ENCODE measurements at regions not wholly inside any gene's neighbourhood (a gene's known extent, or its start where the extent isn't known, plus 50 kb on each side); places are given as distances from the start of the nearest gene placed in this dataset.
"Not testable (repeated sequence)": the region's sequence is repeated elsewhere in the genome, so short reads cannot be mapped to it uniquely, and the experiment has no call there.

DNA sequence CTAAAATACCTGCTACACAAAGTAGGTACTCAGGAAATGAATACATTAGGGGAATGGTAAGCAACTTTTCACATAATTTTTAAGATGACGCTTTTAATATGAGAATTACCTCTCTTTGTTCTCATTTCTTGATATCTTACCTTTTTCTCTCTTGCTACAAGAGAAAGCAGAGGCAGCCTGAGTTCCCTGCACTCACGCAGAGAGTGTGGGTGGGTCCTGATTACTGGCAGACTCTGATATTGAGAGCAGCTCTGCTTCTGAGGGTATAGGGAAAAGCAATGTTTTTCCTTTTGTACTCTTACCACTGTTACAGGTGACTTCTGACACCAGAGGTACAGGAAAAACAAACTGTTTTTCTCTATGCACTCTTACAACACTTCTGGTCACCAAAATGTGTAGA, 420.2 kb upstream of the TMTC1 start:
- DNase-seq (ENCODE audit: low spot score) = no peak

DNA sequence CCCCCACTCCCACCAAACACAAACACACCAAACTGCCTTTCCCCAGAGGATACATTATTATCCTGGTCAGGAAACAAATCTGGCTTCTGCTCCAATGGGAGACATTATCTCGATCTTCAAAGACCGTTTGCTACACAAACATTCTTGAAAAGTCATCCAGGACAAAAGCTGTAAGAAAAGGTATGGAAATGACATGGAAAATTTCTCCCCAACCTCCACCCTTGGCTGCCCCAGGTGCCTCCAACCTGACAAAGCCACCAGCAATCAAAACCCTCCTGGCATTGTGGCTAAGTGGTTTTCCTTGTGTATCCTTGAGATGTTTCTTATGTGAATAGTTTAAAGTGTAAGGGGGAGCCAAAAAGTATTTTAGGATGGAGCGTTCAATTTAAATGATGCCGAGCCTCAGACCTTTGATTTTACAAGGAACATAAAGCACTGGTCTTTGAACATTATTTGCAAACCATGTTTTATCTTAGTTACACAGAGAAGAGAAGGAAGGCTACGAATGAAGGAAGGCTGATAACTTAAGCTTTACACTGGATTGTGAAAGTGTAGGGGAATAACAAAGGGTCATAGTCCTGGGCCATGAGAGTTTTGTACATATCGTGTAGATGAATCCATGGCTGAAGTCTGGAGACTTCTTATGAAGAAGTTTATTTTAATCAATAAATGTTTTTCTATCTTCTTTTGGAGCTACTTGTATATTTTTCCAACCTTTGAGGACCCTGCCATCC, 418.9 kb upstream of the TMTC1 start:
- DNase-seq (ENCODE audit: low spot score) = no peak

DNA sequence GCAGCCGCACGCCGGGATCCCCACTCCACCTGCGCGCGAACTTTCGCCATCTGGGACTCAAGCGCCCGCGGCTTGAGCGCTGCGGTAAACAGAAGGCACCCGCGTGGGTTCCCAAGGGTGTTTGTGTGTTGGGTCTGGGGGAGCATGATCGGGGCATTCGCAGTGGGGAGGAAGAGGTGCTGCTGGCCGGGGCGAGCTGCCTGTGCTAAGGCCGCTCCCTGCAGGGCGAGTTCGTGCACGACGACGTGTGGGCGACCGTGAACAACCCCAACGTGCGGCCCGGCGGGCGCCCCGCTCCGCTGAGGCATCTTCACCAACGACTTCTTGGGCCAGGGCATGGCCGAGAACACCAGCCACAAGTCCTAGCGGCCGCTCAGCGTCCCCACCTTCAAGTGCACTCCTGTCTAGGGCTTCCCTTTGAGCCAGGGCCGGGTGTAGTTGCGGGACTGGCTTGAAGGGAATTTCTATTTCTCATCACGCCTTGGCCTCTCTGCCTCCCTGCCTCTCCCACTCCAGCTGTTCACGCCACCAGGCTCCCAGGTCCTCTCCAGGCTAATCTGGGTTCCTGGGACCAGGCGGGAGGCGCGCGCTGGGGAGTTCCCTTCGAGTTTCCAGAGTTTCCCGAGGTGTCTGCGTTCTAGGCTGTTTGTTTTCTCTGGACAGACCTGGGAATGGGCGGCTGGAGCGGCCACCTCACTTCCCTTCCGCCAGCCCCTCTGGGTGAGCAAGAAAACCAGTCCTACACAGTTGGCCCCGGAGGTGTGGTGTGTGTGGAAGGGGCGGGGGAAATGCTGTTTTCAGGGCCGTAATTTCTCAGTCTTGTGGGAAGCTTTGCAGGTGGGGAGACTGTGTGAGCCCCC, 417.8 kb upstream of the TMTC1 start:
- no peak for DNase-seq (ENCODE audit: low spot score)

DNA sequence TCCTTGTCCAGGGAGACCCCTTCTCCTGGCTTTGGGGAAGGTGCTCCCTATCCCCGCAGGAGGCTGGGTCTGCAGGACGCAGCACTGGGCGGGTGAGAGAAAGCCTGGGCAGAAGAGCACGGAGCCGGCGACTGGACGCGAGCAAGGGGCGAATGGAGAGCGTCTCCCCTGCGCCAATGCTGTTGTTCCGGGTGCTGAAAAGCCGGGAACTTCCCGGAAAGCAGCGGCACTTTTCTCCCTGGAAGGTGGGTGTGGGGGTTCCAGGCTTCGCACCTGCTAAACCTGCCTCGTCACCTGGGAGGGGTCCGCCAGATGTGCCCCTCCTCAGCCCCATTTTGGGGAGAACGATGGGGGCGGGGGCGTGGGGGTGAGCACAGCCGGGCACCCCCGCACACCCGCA, 417.1 kb upstream of the TMTC1 start:
- no peak for DNase-seq (ENCODE audit: low spot score)

DNA sequence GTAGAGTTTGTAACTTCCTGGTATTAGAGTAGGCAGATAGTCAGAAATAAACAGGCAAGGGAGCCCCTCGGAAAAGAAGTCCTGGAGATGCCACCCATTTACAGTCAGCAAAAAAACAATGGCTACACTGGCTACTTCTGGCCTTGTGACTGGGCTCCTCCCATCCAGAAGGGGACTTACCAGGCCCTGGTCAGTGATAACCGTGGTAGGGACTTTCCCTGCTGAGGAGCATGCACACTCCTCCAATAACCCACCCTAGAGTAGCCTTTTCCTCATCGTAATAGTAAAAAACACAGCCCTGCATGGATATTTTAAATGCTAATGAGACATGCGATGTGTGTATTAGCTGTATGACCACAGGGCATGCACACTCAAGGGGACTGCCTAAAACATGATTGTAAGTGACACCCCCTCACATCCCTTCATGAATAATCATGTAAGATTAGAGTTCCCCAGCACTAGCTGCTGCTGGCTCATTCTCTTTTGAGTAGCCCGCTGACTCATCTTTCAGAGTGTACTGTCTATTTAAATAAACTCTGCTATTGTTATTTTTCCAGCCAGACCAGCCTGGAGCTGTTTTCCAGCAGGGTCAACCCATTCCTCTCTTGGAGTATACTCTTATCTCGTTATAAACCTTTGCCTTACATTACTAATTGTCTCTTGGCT, 413.8 kb upstream of the TMTC1 start:
- DNase-seq (ENCODE audit: low spot score) = no peak

DNA sequence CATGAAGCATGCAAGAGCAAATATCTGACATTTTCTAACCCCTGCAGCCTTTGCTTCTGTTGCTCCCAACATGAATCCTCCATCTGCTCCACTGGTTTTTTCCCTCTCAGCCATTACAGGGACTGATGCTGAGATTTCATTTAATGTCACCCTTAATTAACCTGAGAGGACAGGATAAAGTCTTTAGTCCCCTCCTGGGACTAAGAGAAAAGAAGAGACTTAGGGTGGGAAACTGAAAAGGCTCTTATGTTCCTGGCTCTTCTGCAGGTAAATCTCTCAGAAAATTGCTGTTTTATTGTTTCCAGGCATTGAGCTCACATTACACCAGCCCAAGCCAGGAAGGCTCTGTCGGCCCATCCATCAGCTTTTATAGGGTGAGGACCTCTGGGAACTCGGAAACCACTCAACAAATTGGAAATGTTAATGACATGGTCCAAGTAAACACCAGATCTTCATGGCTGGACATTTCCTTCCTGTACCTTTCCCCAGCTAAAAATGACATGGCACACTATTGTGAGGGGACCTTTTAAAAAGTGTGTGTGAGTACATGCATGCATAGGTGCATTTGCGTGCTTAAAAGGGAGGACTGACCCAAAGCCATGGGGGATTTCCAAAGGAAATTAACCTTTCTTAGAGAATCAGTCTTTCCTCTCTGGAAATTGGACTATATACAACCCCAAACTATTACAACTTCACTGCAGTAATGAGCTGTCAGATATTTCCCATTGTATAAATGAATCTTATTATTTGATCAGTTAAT, 408.1 kb upstream of the TMTC1 start:
- DNase-seq (ENCODE audit: low spot score) = no peak

GRCh38 chr12:30188602-30189326, 405.0 kb upstream of the TMTC1 start:
- DNase-seq (ENCODE audit: low spot score) = no peak

DNA sequence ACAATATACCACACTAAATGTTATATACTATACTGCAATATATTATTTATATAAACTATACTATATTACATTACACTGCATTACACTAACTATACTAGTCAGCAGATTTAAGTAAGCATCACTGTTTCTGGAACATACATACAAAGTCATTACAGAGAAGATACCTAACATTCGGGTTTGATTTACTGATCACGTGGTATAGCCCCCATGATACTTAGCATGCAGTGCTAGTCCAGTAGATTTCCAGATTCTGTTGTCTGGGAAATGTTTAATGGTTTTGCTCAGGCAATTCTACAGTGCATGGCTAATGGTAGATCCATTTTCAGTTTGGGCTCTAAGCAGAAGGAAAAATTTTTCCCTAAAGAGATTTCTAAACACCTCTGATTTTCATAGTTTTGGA, 403.7 kb upstream of the TMTC1 start:
- DNase-seq (ENCODE audit: low spot score) = no peak

- DNase-seq (ENCODE audit: low spot score) = no peak
Measured at GRCh38 chr12:30181334-30181733, 397.6 kb upstream of the TMTC1 start.

GRCh38 chr12:30180602-30181001, 396.9 kb upstream of the TMTC1 start:
- no peak for DNase-seq (ENCODE audit: low spot score)

GRCh38 chr12:30178916-30179315, 395.2 kb upstream of the TMTC1 start:
- no peak for DNase-seq (ENCODE audit: low spot score)

- no peak for DNase-seq (ENCODE audit: low spot score)
Measured at GRCh38 chr12:30169839-30170591, 386.3 kb upstream of the TMTC1 start.

GRCh38 chr12:30166006-30166795, 382.5 kb upstream of the TMTC1 start:
- no peak for DNase-seq (ENCODE audit: low spot score)

GRCh38 chr12:30164382-30165318, 380.9 kb upstream of the TMTC1 start:
- DNase-seq (ENCODE audit: low spot score) = no peak

DNA sequence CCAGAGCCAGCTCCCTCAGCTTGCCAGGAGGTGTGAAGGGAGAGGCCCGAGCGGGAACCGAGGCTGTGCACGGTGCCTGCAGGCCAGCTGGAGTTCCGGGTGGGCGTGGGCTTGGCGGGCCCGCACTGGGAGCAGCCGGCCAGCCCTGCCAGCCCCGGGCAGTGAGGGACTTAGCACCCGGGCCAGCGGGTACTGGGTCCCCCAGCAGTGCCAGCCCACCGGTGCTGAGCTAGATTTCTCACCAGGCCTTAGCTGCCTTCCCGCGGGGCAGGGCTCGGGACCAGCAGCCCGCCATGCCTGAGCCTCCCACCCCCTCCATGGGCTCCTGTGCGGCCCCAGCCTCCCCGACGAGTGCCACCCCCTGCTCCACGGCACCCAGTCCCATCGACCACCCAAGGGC, 373.1 kb upstream of the TMTC1 start:
- DNase-seq (ENCODE audit: low spot score) = not testable (repeated sequence)

- no peak for DNase-seq (ENCODE audit: low spot score)
Measured at GRCh38 chr12:30155001-30155730, 371.4 kb upstream of the TMTC1 start.

- DNase-seq (ENCODE audit: low spot score) = no peak
Measured at GRCh38 chr12:30153981-30154380, 370.2 kb upstream of the TMTC1 start.

DNA sequence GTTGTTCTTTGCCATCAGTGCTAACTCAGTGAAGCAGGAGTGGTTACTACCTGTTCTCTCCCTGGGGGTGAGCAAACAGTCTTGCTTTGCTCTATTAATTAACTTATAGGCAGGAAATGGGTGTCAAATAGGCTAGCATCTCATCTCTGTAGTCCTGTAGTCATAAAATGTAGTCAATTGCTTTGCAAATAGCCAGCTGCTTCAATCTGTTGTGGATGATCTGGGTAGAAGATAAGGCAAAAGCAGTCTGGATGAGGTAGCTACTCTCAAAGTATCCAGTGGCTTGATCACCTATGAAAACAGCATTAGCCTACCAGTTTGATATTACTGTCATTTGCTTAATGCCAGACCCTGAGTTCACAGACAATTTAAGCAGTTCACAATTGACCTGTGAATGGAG, 369.0 kb upstream of the TMTC1 start:
- DNase-seq (ENCODE audit: low spot score) = no peak
